ENCODE measurements at regions not wholly inside any gene's neighbourhood (a gene's known extent, or its start where the extent isn't known, plus 50 kb on each side); places are given as distances from the start of the nearest gene placed in this dataset.
"Not testable (repeated sequence)": the region's sequence is repeated elsewhere in the genome, so short reads cannot be mapped to it uniquely, and the experiment has no call there.

DNA sequence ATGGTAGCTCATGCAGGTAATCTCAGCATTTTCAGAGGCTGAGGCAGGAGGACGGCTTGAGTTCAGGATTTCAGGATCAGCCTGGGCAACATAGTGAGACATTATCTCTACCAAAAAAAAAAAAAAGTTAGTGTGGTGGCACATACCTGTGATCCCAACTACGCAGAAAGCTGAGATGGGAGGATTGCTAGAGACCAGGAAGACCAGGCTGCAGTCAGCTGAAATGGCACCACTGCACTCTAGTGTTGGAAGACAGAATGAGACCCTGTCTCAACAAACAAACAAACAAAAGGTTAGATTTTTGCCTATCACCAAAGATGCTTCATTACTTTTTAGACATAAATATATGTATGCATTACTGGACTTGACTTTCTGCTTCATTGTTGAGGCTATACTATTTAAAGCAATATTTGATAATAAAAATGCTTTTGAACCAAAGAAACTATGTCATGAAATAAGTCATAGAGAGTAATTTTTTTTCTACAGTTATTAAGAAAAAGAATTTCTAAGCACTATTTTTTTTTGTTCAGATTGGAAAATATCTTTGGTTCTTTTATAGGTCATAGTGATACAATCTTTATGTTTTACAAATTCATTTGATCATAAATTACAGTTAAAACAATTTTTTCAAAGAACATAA is 1180.1 kb upstream of the ATXN8OS start:
- peak; percentile 36 for DNase-seq

DNA sequence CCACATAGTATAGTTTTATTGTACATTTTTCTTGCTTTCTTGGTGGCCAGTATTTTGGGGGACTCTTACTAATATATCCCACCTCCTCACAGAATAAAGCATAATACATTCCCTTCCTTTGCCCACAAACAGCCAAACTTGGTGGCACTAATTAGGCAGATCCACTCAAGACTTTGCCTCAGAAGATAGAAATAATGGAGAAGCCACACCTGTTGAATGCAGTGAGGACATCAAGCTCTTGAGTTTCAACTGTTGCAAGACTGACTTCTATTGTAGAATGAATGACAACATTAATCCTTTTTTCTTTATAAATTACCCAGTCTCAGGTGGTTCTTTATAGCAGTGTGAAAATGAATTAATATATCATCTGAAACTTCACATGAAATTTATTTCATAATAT is 1183.6 kb upstream of the ATXN8OS start:
- no peak for DNase-seq

DNA sequence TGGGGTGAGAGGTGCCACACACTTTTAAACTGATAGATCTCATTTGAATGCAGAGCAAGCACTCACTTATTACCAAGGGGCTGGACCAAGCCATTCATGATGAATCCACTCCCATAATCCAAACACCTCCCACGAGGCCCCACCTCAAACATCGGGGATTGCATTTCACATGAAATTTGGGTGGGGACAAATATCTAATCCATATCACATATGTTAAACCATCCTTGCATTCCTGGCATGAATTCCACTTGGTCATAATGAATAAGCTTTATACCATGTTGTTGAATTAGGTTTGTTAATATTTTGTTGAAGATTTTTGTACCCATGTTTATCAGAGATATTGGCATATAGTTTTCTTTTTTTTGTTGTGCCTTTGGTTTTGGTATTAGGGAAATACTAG is 1198.7 kb upstream of the ATXN8OS start:
- DNase-seq: no peak

DNA sequence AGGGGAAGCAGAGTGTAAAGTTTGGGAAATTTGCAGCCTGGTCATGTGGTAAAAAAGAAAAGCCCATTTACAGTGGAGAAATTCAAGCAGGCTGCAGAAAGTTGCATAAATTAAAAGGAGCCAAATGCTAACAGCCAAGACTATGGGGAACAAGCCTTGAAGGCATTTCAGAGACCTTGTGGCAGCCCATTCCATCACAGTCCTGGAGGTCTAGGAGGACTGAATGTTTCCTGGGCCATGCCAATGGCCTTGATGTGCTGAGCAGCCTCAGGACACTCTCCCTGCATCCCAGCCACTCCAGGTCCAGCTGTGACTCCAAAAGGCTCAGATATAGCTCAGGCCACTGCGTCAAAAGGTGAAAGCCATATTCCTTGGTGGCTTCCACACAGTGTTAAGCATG is 1202.4 kb upstream of the ATXN8OS start:
- DNase-seq: no peak

DNA sequence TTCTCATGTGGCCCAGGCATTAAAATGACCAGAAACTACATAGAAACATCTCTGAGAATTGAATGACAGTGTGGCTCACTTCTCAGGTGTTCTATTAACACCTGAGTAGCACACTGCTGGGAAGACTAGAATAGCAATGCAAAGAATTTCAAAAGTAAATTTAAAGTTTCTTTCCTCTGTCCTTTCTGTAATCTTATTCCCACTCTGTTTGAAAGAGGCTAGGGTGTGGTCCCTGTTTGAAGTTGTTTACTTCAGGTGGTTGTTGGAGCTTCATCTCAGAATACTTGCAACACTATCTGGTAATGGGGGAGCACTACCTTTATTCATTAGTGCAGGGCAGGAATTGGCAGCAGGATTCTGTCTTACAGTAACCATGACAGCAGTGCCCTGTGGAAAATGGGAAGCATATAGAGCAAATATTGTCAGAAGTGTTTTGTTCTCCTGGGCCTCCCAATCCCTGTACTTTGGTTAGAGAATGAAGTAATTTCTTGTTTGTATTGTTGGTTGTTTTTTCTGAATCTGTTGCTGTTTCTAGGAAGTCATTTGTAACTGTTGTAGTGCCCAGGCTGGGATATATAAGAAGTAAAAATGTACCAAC is 1210.2 kb upstream of the ATXN8OS start:
- no peak for DNase-seq

DNA sequence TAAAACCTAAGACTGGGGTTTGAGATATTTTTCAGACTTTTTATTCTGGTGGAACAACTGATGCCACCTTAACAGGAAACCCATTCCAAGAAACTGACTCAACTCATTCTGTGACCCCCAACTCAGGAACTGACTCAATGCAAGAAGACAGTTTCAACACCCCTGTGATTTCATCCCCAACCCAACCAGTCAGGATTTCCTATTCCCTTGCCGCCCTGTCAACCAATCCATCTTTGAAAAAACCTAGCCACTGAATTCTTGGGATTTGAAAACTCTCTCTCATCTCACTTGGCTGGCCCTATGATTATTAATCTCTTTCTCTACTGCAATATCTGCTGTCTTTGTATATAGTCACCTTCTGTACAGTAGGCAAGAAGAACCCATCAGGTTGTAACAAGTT is 1211.9 kb upstream of the ATXN8OS start:
- DNase-seq: no peak

DNA sequence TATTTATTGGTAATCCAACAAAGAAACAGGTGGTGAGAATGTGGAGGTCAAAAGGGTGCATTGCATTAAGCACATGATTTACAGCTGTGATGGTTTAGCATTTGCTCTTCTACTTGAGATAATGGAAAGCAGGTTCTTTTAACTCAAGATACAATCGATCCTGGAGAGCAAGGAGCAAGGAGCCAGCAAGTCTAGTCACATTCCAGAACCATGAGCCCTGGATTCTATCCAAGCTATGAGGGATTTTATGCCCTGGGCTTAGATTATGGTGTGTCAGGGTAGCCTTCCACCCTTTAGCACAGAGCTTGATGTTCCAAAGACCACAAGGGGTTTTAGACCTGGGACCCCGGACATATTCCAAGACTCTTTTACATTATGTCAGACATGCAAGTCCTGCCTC is 1213.9 kb upstream of the ATXN8OS start:
- not testable (repeated sequence) for DNase-seq

DNA sequence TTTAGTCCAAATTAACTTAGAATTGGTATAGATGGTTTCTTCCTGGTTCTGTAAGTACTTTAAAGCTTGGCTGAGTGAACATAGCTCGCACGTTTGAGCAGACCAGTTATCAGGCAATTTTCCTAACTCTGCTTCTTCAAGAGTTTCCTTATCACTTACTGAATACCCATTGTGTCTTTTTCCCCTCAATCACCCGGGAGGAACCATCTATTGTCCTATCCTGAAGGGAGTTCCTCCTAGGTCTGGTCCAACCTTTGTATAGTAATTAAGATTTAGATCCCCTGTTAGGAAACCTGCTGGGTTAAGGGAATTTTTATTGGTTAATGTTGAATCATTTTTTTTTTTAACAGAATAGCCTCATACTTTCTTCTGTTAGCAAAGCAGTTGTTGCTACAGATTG is 1215.0 kb upstream of the ATXN8OS start:
- DNase-seq: not testable (repeated sequence)

DNA sequence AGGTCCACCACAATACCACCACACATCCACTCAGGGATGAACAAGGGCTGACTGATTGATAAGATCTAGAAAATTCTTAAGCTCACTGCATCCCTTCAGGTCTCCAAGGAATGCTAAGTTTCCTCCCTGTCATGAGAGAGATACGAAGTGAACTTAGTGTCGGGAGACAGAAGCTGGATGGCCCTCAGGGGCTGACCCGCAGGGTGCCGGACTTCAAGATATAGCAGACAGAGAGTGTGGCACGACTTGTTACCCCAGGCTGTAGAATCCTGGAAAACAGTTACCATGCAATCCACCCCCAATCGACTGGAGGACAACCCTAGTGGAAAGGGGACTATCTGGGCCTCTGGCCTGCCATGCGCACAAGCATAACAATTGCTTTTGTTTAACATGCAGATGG is 1217.5 kb upstream of the ATXN8OS start:
- DNase-seq: not testable (repeated sequence)

DNA sequence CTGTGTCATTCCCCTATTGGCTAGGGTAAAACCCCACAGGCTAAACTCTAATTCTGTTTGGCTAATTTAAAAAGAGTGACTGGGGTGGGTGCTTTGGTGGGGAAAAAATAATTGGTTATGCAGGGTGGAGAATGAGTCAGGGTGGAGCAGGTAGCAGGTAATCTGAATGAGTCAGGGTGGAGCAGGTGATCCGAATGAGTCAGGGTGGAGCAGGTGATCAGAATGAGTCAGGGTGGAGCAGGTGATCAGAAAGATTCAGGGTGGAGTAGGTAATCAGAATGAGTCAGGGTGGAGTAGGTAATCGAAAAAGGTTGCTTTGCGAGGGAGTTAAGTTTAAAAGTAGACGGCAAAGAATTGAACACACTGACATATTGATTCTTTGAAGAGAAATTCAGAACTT is 1218.8 kb upstream of the ATXN8OS start:
- no peak for DNase-seq

DNA sequence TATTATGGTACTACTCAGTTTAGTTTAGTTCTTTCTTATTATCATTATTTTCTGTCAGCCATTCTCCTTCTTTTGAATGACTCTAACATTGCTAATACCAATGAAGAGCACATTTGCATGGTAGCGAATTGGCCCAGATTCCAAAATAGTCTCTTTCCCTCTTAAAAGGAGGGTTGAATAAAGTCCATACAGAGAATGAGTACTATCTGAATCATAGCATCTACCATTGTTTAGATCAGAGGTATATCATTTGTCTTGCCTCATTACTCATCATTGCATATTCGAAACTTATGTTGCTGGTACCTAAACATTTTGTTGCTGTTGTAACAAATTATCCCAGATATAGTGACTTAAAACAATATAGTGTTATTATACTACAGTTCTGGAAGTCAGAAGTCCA is 1235.3 kb upstream of the ATXN8OS start:
- no peak for DNase-seq

DNA sequence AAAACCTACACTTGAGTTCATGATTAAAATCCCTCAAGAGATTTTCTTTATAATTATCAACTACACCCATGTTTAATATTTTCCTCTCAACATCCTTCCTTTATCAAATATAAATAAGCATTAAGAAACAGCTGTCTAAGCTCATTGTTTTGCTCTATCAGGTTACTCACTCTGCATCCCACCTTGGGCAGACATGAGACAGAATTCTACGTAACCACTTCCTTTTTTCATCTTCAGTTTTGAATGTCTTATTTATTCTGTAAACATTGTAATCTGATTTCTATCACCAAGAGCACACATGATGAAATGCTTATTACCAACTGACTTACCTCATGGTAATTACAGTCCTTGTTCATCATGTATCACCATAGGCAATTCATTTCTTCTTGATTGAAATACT is 1256.6 kb upstream of the ATXN8OS start:
- no peak for DNase-seq

DNA sequence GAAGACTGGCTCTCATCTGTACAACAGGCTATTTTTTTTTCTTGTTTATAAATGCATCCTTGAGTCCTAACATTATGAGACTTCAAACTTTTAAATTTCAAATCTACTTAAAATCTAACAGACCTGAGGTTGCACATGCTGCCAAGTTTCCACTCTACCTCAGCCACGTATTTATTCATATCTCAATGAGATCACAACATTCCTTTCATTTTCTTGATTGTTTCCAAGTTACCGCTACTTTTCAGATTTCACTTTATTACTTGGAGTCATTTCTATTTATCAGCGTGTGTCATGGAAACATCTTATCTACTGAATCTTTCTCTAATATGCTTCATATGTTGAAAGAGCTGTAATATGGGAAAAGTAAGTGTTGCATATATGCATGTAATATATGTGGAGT is 1257.5 kb upstream of the ATXN8OS start:
- no peak for DNase-seq

DNA sequence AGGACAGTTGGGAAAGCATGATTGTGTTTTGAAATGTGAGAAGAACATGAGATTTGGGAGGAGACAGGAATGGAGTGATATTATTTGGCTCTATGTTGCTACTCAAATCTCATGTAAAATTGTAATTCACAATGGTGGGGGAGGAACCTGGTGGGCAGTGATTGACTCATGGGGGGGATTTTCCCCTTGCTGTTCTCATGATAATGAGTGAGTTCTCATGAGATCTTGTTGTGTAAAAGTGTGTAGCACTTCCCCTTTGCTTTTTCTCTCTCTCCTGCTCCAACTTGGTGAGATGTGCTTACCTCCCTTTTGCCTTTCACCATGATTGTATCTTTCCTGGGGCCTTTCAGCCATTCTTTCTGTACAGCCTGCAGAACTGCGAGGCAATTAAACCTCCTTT is 1261.0 kb upstream of the ATXN8OS start:
- DNase-seq: no peak

DNA sequence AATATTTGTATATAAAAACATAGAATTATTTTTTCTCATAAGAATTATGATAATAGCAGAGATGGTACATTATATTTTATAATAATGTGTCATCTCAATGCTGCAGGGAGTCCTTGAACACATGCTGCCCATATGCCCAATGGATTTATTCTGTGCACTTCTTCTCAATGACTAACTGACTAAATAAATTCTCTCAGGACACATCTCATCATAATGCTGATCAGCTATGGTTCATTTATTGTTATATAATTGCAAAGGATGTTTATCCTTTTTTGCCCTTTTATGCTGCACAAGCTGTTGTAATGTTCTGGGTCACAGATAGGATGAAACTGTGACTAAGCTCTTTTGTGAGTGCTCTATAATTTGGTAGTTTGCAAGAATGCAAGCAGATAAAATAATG is 1273.3 kb upstream of the ATXN8OS start:
- no peak for DNase-seq

DNA sequence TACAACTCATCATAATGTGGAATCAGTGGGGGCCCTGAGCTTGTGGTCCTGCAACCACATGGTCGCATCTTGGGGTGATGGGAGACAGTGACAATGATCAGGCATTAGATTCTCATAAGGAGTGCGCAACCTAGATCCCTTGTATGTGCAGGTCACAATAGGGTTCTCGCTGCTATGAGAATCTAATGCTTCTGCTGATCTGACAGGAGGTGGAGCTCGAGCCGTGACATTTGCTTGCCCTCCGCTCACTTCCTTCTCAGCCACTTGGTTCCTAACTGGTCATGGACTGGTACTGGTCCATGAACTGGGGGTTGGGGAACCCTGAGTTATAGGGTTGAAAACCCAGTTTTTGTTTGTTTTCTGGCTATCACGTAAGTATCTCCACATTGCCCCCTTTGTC is 1290.9 kb upstream of the ATXN8OS start:
- DNase-seq: no peak

DNA sequence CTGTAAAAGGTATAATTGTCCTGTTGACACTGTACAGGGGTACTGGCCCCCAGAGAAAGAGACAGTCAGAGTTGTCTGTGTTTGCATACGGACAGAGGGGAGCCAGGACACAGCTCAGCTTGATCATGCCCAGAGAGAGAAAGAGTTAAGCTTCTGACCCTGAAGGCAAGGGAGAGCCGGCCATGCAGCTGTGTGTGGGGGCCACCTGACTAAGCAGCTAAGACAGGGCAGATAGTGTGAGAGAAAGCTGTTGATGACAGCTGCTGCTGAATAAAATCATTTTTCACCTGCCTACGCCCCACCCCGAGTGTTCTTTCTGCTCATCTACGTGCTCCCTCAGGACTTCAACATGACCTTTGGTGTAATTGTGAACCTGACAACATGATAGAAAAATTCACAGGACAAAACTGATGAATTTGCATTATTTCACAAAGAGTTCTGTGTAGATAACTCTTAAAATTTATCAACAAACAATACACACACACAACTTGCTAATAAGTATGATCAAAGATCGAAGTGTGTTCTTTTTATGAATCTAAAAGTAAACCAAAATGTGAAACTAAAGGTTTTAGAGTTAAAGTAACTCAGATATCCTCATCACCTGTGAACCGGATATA is 1294.3 kb upstream of the ATXN8OS start:
- DNase-seq: no peak

DNA sequence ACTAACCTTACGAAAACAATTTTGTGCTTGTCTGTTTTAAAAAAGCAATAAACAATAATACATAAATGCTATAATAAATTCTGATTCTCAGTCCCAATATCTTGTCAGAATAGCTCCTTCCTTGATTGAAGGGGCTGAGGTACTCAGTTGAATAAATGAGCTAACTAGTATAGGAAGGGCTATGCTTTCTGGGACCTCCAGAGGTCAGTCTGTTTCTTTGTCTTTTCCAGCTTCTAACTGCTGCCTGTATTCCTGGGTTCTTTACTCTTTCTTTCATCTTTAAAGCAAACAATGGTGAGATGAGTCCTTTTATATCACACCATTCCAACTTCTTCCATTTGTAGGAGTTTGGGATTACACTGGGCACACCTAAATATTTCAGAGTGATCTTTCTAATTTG is 1297.0 kb upstream of the ATXN8OS start:
- no peak for DNase-seq

DNA sequence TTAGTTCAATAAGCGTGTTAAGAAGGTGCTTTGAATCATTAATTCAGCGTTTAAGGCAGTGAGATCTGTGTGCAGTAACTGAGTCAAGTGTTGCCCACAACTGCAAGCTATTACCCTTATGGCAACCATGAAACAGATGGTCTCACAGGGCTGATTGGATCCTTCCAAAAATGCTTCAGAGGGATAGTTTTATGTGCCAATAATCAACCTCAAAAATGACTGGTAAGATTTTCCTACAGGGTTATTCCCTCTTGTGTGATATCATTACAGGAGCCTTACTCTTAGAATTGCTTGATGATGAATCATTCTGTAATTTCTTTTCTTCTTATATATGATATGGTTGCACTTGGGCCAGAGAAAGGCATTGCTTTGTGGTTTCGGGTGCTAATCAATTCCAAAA is 1299.2 kb upstream of the ATXN8OS start:
- DNase-seq: no peak

DNA sequence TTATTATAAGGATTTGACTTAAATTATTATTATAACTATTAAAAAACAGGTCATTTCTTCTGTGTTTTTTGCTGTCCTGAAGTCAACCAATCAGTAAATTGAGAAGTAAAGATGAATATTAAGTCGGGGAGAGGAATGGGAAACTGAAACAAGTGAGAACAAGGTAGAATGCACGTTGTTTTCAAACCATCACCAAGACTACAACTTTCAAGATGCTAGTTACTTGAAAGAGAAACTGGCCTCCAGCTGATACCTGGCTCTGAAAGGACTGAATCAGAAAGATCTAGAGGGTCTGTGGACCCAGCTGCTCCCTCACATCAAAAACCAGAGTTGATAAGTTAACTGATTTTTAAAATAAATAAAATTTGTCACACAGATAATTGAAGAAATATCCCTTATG is 1301.5 kb upstream of the ATXN8OS start:
- no peak for DNase-seq

DNA sequence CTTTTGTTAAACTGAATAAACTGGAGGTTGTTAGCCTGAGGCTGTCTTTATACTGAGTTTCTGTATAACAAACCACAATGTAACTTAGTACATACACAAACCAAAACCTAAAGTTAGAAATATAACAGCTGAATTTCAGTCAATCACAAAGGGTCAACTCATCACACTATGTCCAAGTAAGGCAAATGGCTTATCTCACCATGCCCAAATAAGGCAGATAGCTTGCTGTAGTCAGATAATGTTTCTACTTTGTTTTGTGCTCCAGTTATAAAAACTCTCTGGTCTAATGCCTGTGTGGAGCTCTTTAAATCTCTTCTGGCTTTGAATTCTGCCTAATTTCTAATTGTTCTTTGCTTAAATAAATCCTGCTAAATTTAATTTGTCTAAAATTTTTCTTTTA is 1323.4 kb upstream of the ATXN8OS start:
- DNase-seq: no peak

DNA sequence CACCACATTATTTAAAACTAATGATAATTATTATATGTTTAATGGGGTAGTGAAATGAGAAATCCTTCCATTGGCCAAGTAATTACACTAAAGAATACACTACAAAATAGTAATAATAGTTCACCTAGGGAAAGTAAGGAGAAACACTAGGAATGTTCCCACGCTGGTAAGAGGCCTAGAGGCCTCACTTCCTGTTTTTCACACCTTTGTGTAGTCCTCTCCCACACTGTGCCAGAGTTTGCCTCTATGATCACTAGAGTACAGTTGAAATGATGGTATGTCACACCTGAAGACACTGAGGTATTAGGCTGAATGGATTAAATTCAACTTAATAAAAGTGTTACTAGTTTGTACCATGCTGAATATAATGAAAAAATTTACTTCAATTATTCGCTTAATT is 1348.0 kb upstream of the ATXN8OS start:
- DNase-seq: no peak

DNA sequence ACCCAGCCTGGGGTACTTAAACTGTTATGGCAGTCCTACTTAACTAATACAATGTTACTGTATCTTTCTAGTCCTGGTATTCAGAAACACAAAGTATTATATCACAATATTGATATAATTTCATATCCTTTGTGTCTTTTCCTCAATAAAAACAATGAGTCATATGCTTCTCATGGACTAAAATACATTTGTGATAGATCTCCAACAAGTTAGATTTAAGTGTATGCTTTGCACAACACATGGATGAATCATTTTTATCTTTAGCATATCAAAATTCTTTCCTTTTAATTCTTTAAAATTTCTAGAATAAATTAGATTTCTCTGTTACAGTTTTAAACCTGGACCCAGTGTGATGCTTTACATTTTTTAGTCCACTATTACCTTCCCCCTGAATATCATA is 1357.8 kb upstream of the ATXN8OS start:
- DNase-seq: no peak

DNA sequence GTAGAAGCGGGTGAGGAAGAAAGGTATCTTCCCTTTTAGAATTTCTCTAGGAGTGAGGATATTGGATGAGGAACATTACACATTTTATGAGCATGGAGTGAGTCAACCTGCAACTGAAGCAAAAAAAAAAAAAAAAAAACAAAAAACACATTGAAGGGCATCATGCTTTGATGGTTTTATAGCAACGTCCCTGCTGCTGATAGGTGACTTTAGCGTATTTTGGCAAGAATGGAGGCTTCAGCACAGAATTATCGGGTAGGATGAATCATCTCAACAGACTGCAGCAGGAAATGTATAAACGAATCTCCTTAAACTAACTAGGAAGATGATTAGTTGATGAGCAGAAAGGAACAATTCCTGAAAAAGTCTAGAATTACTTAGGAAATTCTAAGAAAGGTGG is 1359.6 kb upstream of the ATXN8OS start:
- DNase-seq: no peak

DNA sequence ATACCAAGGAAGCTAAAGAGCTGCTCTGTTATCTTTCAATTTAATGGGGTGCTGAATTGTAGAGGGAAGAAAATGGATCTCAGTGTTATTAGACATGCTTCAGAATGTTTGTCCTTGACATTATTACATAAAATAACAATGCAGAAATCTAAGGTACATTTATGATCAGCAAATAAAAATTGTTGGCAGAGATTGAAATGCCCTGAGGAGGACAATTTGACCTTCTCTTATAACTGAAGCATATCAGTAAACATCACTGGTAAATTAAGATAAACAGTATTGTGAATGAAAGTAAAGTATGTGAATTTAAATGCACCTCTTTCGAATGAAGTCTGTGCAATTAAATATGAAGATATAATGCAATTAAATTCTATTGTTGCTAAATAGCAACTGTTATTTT is 1362.1 kb upstream of the ATXN8OS start:
- DNase-seq: no peak
